Heart right ventricle (tissue), 16 donors: ENCODE measurements at regions not wholly inside any gene's neighbourhood (a gene's known extent, or its start where the extent isn't known, plus 50 kb on each side); places are given as distances from the start of the nearest gene placed in this dataset.
"Not testable (repeated sequence)": the region's sequence is repeated elsewhere in the genome, so short reads cannot be mapped to it uniquely, and the experiment has no call there.

Experiments
- ATAC-seq, 8 donors: fragments of 200-7000 bp; cut with Tn5 transposase; one replicate each; pipeline ENCODE4 v1.9.1; 2020; ENCODE audit warnings: mild to moderate bottlenecking in 8 of 8, moderate library complexity in 8 of 8, moderate number of reproducible peaks in 1 of 8
- DNase-seq, 2 donors: peaks; one replicate each; pipeline ENCODE4 v3.0.0-alpha.2; 2020
- H3K27ac ChIP-seq, 10 donors: fragments of 200-600 bp; sonication (generic) in 2 of 10; one replicate each; pipeline versions ENCODE4 v1.5.0 to v1.8.0; 2020 to 2022; ENCODE audit warnings: mild to moderate bottlenecking in 3 of 10
- H3K27me3 ChIP-seq, 7 donors: fragments of 200-600 bp; one replicate each; pipeline ENCODE4 v1.8.0; 2021 to 2022; ENCODE audit warnings: mild to moderate bottlenecking in 2 of 7
- H3K36me3 ChIP-seq, 9 donors: fragments of 200-600 bp; sonication (generic) in 1 of 9; one replicate each; pipeline versions ENCODE4 v1.5.0 to v1.8.0; 2020 to 2022; ENCODE audit warnings: mild to moderate bottlenecking in 2 of 9
- H3K4me1 ChIP-seq, 9 donors: fragments of 200-600 bp; sonication (generic) in 1 of 9; one replicate each; pipeline versions ENCODE4 v1.5.0 to v1.8.0; 2020 to 2022; ENCODE audit warnings: mild to moderate bottlenecking in 4 of 9
- H3K4me3 ChIP-seq, 10 donors: fragments of 200-600 bp; sonication (generic) in 2 of 10; one replicate each; pipeline versions ENCODE4 v1.5.0 to v1.8.0; 2020 to 2022; ENCODE audit warnings: mild to moderate bottlenecking in 7 of 10, moderate library complexity in 2 of 10
- H3K9me3 ChIP-seq, 11 donors: fragments of 200-600 bp in 10 of 11; sonication (generic) in 2 of 11; one replicate each; pipeline versions ENCODE4 v1.5.0 to v1.8.0; 2013 to 2022; ENCODE audit warnings: mild to moderate bottlenecking in 2 of 11, control low read depth in 1 of 11, moderate library complexity in 1 of 11
- WGBS, 2 donors: extraction: QIAGEN DNeasy Blood & Tissue Kit; methylation state at CpG; one replicate each; pipeline ENCODE4 v1.1.7; 2013; ENCODE audit warnings: inconsistent platforms in 1 of 2; 5-methylcytosine and 5-hydroxymethylcytosine counted together
- intact Hi-C, 10 donors: fragments of 100-400 bp; cut with DNase I; formaldehyde crosslinking; loops; one replicate each; pipeline versions ENCODE4 v1.11.1 to v1.14.2; 2022
- donor health status: Arrhythmogenic right ventricular cardiomyopathy.
- donor health status: ischemic (EF 13 %, LVEDD 7.1; RV severe dilation, severe dysfunction).
- donor health status: healthy with polysubstance abuse.
- donor health status: DM: no; HTN: yes; CAD: no.
- donor health status: DM: no; HTN: no; CAD: no.
- donor health status: ischemic (EF 25% LVEDD 6.9; RV normal size, moderate dysfunction).
- donor health status: ischemic (EF 25% LVEDD 5.7; RV mildly dilated, moderate dysfunction).
- donor health status: healthy.
- donor health status: DM: yes; HTN: yes; CAD: no.
- donor health status: Ischemic cardiomyopathy.
- donor health status: ischemic (EF 35%, LVEDD 5.7; RV mildly dilated, moderate dysfunction).
- donor health status: nonischemic (EF 11% LVEDD 7.7; RV severe dilation, severe dysfunction).
- donor health status: DM: yes; HTN: yes; CAD: no.
- donor health status: PGD.
- donor health status: ischemic (EF 29% LVEDD 5.4; RV normal size, mild dysfunction).
- donor health status: nonischemic (EF 23%, LVEDD 6.1; RV moderate dilation, normal function).

- peak in 1 of 8 donors; percentile 39 for ATAC-seq
- H3K27ac ChIP-seq, H3K4me1 ChIP-seq, DNase-seq, H3K9me3 ChIP-seq, intact Hi-C loops, H3K4me3 ChIP-seq, H3K27me3 ChIP-seq, H3K36me3 ChIP-seq: not testable (repeated sequence)
- WGBS, 2 donors, result 64 to 66% methylated on average over 5 to 7 of the region's 7 CpGs
These were observed 181.9 kb downstream of the BCL2L11 start for GRCh38 chr2:111302397-111303218.

GRCh38 chr2:111307302-111307701, 186.6 kb downstream of the BCL2L11 start:
- H3K36me3 ChIP-seq, H3K4me1 ChIP-seq, intact Hi-C loops, DNase-seq, H3K27ac ChIP-seq, ATAC-seq, H3K4me3 ChIP-seq, H3K9me3 ChIP-seq, H3K27me3 ChIP-seq: not testable (repeated sequence)
- WGBS, 2 donors, result 93 to 94% methylated on average over 3 of the region's 3 CpGs

DNA sequence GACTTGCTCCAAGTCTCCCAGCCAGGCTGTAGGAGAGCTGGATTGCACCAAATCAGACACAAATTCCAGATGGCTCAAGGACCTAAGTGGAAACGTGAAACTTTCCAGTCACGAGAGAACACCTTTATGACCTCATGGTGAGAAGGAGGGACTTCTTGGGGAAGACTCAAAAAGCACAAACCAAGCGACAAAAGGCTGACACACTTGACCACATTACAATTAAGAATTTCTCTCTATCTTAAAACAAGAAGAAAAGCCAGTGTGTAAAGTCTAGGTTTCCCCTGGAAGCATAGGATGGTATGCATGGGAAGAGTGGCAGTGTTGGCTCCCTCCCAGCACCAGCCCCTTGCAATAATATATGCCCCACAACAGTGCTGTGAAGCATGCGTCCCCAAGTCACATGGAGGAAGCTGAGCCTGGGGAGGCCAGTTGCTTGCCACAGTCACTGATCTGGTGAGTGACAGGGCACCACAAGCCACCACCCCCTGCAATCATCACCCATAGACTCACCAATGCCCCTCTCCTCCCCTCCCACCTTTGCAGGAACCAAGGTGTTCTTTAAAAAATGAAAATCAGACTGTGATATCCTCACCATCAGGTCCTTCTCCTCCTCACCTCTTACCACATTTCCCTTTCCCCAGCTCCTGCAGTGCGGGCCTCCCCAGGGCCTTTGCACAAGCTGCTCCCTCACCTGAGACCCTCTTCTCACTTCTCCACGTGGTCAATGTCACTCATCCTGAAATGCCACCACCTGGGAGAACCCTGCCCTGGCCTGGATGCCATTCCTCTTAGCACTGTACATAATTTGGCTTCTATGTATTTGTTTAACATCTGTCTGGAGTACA, 188.7 kb downstream of the BCL2L11 start:
- H3K27me3 ChIP-seq, DNase-seq, ATAC-seq, H3K27ac ChIP-seq, H3K4me3 ChIP-seq, intact Hi-C loops, H3K4me1 ChIP-seq, H3K9me3 ChIP-seq, H3K36me3 ChIP-seq: not testable (repeated sequence)
- 92 to 96% methylated on average over 5 of the region's 6 CpGs for WGBS, 2 donors

DNA sequence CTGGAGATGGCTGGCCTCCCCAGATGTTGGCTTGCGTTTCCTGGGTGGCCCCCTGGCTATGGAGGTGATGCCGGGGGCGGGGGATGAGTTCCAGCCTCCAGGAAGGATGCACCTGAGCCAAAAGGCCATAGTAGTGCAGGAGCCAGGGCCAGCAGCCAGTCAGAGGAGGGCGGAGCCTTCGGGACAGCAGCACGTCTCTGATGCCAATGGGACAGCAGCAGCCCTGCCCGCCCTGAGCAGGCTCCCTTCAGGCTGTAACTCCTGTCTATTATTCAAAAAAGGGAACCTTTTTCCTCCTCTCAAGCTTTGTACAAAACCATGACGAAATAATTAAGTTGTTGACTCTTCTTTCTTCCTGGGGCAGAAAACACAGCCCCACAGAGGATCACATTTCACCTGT, 189.7 kb downstream of the BCL2L11 start:
- intact Hi-C loops, H3K4me1 ChIP-seq, H3K36me3 ChIP-seq, DNase-seq, H3K4me3 ChIP-seq, H3K27me3 ChIP-seq, H3K27ac ChIP-seq, H3K9me3 ChIP-seq: not testable (repeated sequence)
- peak in 1 of 8 donors; percentile 34 for ATAC-seq
- WGBS, 2 donors, result 85 to 88% methylated on average over 4 to 5 of the region's 8 CpGs

- H3K36me3 ChIP-seq, DNase-seq, H3K9me3 ChIP-seq, H3K4me3 ChIP-seq, ATAC-seq, H3K4me1 ChIP-seq, H3K27ac ChIP-seq, H3K27me3 ChIP-seq, intact Hi-C loops: not testable (repeated sequence)
- 100% methylated on average over 1 of the region's 6 CpGs for WGBS, 2 donors
These were observed 190.9 kb downstream of the BCL2L11 start for GRCh38 chr2:111311568-111311967.

GRCh38 chr2:111312897-111313607, 192.3 kb downstream of the BCL2L11 start:
- H3K27me3 ChIP-seq, H3K27ac ChIP-seq, H3K4me1 ChIP-seq, H3K9me3 ChIP-seq, H3K36me3 ChIP-seq, intact Hi-C loops, H3K4me3 ChIP-seq: not testable (repeated sequence)
- ATAC-seq (peak; percentile 63 to 87 (median 75)), DNase-seq (peak; percentile 35 to 62)
- 52 to 69% methylated on average over 9 to 13 of the region's 15 CpGs for WGBS, 2 donors

- 43 to 58% methylated on average over 2 of the region's 3 CpGs for WGBS, 2 donors
- H3K4me3 ChIP-seq, DNase-seq, H3K27ac ChIP-seq, H3K27me3 ChIP-seq, intact Hi-C loops, H3K4me1 ChIP-seq, H3K9me3 ChIP-seq, H3K36me3 ChIP-seq: not testable (repeated sequence)
- ATAC-seq, result peak in 5 of 8 donors; percentile 21 to 62 (median 35)
These were observed 193.0 kb downstream of the BCL2L11 start for GRCh38 chr2:111313711-111314110.

DNA sequence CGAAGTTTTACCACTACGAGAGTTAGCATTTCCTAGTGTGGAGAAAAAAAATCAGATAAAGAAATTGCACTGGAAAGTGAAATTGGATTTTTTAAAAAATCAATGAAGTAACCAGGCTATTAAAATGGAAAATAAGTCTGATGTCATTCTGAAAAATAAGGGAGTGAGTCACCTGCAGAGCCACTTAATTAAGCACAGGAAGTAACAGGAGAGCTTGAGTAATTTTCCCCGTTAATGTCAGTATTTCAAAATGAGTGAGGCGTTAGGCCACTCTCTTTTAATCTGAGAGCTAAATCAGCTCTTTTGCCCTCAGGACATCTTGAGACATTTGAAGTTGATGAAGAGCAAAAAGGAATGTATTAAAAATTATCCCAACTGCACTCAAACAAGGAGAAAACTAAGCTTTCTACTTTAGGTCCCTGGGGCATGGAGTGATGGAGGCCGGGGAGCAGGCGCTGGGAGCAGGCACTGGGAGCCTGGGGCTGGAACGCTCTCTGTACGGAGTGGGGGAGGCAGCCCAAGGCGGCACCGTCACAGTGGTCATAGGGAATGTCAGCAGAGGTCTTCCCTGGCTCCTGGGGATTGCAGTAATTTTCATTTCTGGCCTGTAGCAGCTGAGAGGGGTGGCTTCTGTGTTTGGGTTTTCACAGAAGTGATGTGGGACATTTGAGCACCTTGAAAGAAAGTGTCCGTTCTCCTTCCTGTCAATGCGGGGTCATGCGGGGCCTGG, 194.6 kb downstream of the BCL2L11 start:
- H3K4me3 ChIP-seq, H3K9me3 ChIP-seq, H3K4me1 ChIP-seq, H3K27ac ChIP-seq, ATAC-seq, H3K27me3 ChIP-seq, DNase-seq, H3K36me3 ChIP-seq, intact Hi-C loops: not testable (repeated sequence)
- WGBS, 2 donors, result 87 to 97% methylated on average over 10 to 11 of the region's 13 CpGs

DNA sequence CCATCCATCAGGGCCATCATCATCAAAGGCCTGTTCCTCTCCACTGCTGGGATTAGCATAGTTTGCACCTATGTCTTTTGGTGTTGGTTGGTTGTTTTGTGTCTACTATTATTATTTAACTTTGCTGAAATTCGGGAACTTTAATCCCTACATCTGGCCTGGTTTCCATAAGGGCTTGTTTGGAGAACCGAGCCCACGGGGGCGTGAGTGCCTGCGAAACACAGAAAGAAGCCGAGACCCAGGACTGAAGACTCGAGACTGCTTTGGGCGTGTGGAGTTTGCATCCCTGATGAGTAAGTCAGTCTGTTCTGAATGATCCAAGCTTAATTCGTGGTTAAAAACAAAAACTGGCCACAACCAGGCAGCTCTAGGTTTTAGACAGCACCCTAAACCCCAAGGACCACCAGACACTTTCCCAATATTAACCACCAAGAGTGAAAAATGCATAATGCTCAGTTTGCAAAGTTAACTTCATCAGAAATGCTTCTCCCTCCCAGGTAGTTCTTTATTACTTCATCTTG, 195.6 kb downstream of the BCL2L11 start:
- H3K27me3 ChIP-seq, H3K9me3 ChIP-seq, ATAC-seq, intact Hi-C loops, H3K27ac ChIP-seq, H3K36me3 ChIP-seq, H3K4me3 ChIP-seq, H3K4me1 ChIP-seq, DNase-seq: not testable (repeated sequence)
- WGBS, 2 donors, result 92 to 98% methylated on average over 7 to 8 of the region's 9 CpGs

GRCh38 chr2:111316881-111317549, 196.3 kb downstream of the BCL2L11 start:
- H3K36me3 ChIP-seq, H3K27me3 ChIP-seq, intact Hi-C loops, H3K27ac ChIP-seq, ATAC-seq, H3K4me3 ChIP-seq, H3K4me1 ChIP-seq, DNase-seq, H3K9me3 ChIP-seq: not testable (repeated sequence)
- 93 to 95% methylated on average over 2 of the region's 2 CpGs for WGBS, 2 donors
